Right lobe of liver (tissue), 6 donors: ENCODE measurements at regions not wholly inside any gene's neighbourhood (a gene's known extent, or its start where the extent isn't known, plus 50 kb on each side); places are given as distances from the start of the nearest gene placed in this dataset.

Experiments used
- ATAC-seq, 4 donors: fragments of 200-7000 bp; cut with Tn5 transposase; one replicate each; pipeline ENCODE4 v1.9.1; 2020; ENCODE audit warnings: mild to moderate bottlenecking in 4 of 4, moderate library complexity in 4 of 4
- DNase-seq, 3 donors: peaks; one replicate each; pipeline ENCODE4 v3.0.0-alpha.2; 2020
- H3K27ac ChIP-seq, 3 donors: fragments of 200-600 bp; one replicate each; pipeline ENCODE4 v1.8.0; 2022
- H3K27me3 ChIP-seq, 2 donors: fragments of 200-600 bp; one replicate each; pipeline ENCODE4 v1.8.0; 2022
- H3K36me3 ChIP-seq, 4 donors: fragments of 200-600 bp; sonication (generic) in 1 of 4; one replicate each; pipeline versions ENCODE4 v1.5.1 to v1.8.0; 2017 to 2022; ENCODE audit warnings: control low read depth in 1 of 4
- H3K4me1 ChIP-seq, 4 donors: fragments of 200-600 bp; sonication (generic) in 1 of 4; one replicate each; pipeline versions ENCODE4 v1.5.1 to v1.8.0; 2017 to 2022; ENCODE audit warnings: control low read depth in 1 of 4
- H3K4me3 ChIP-seq, 3 donors: fragments of 200-600 bp; one replicate each; pipeline ENCODE4 v1.8.0; 2022
- H3K9me3 ChIP-seq, 4 donors: fragments of 200-600 bp; sonication (generic) in 1 of 4; one replicate each; pipeline versions ENCODE4 v1.5.1 to v1.8.0; 2017 to 2022; ENCODE audit warnings: control low read depth in 1 of 4
- CTCF ChIP-seq, 4 donors: fragments of 200-600 bp in 3 of 4; fragments of 450-650 bp in 1 of 4; IDR thresholded peaks; one replicate each; pipeline versions ENCODE4 v1.5.1 to v1.8.0; 2016 to 2022; ENCODE audit warnings: antibody characterized with exemption in 4 of 4, mild to moderate bottlenecking in 2 of 4
- POLR2A ChIP-seq: fragments of 450-650 bp; IDR thresholded peaks from one replicate; pipeline ENCODE4 v1.6.1; 2017; ENCODE audit warnings: antibody characterized with exemption, mild to moderate bottlenecking
- WGBS: methylation state at CpG from one replicate; pipeline ENCODE4 v1.1.6; 2018; ENCODE audit warnings: low coverage, low lambda C conversion rate; ENCODE audit not compliant: insufficient coverage; ENCODE audit errors: missing lambda C conversion rate; 5-methylcytosine and 5-hydroxymethylcytosine counted together
- intact Hi-C, 2 donors: fragments of 100-400 bp; cut with DNase I; formaldehyde crosslinking; loops; one replicate each; pipeline versions ENCODE4 v1.11.2 to v1.14.1; 2022
- donor health status: DM: no; HTN: yes; CAD: no.
- donor health status: DM: no; HTN: no; CAD: no.
- donor health status: DM: no; HTN: no; CAD: no.
- donor health status: DM: no; HTN: yes; CAD: no.
- donor health status: DM: no; HTN: yes; CAD: no.

GRCh38 chr13:68369739-68370138 is 1139.6 kb upstream of the PCDH9 start:
- WGBS = 54% methylated on average over 5 of the region's 5 CpGs
- no peak for ATAC-seq
- H3K9me3 ChIP-seq = no peaks in the 10 kb centered on the region
- DNase-seq = no peak
- no peak overlapping the region for H3K4me3 ChIP-seq
- no peaks in the 10 kb centered on the region for H3K27me3 ChIP-seq
- no peaks in the 10 kb centered on the region for H3K4me1 ChIP-seq
- H3K36me3 ChIP-seq = no peaks in the 10 kb centered on the region
- no peak overlapping the region for H3K27ac ChIP-seq
- TF ChIP-seq POLR2A (no peak), CTCF (IDR thresholded peaks at IDR 0.05) (no peak)
- intact Hi-C loops = no loop called here

GRCh38 chr13:68368922-68369321 is 1138.8 kb upstream of the PCDH9 start:
- Histone ChIP-seq H3K27ac (no peak overlapping the region), H3K9me3 (no peaks in the 10 kb centered on the region), H3K27me3 (no peaks in the 10 kb centered on the region), H3K36me3 (no peaks in the 10 kb centered on the region), H3K4me1 (no peaks in the 10 kb centered on the region), H3K4me3 (no peak overlapping the region)
- WGBS = 32% methylated on average over 2 of the region's 2 CpGs
- no peak for TF ChIP-seq CTCF (IDR thresholded peaks at IDR 0.05)
- no peak for TF ChIP-seq POLR2A
- DNase-seq = no peak
- ATAC-seq = no peak
- intact Hi-C loops = no loop called here

DNA sequence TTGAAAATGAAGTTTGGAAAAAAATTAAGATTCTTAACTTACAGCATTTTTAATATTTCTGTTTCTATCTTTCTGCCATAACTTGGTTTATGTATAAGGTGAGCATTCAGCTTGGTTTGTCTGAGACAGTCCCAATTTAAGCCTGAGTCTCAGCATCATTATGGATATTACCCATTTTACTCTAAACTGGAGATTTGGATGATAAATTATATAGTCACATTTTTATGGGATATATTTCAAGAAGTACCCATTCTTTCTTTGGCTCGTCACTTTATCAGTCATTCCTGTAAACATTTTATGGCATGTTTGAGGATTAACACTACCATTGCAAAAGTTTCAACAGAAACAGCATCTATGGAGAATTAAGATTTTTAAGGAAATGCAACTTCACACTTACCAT is 1129.0 kb upstream of the PCDH9 start:
- TF ChIP-seq POLR2A (no peak), CTCF (IDR thresholded peaks at IDR 0.05) (no peak)
- 60% methylated on average over 1 of the region's 1 CpG for WGBS
- ATAC-seq (no peak), DNase-seq (no peak)
- Histone ChIP-seq H3K27ac (no peak overlapping the region), H3K36me3 (no peaks in the 10 kb centered on the region), H3K9me3 (no peaks in the 10 kb centered on the region), H3K27me3 (no peaks in the 10 kb centered on the region), H3K4me1 (no peaks in the 10 kb centered on the region), H3K4me3 (no peak overlapping the region)
- intact Hi-C loops = no loop called here

DNA sequence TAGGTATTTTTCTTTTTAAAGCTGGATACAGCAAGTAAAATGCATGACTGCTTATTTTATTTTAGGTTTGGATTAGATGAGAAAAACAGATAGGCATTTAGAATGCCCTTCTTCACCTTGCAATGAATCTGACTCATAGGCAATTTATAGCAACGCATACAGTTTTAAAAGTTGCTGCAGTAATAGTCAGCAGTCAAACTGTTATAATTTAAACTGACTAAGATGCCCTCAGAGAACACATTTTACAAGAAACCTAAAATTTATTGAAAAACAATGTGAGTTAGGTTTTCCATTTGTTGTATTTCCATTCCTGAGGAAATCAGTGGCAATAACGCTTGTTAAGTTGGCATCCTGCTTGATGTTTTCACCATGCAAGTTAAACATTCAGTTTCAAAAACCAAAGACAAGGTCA is 1128.2 kb upstream of the PCDH9 start:
- ATAC-seq (no peak), DNase-seq (no peak)
- H3K27me3 ChIP-seq = no peaks in the 10 kb centered on the region
- no peak overlapping the region for H3K27ac ChIP-seq
- 53% methylated on average over 2 of the region's 2 CpGs for WGBS
- TF ChIP-seq CTCF (IDR thresholded peaks at IDR 0.05) (no peak), POLR2A (no peak)
- intact Hi-C loops = no loop called here
- no peaks in the 10 kb centered on the region for H3K4me1 ChIP-seq
- no peaks in the 10 kb centered on the region for H3K9me3 ChIP-seq
- H3K36me3 ChIP-seq = no peaks in the 10 kb centered on the region
- H3K4me3 ChIP-seq = no peak overlapping the region

DNA sequence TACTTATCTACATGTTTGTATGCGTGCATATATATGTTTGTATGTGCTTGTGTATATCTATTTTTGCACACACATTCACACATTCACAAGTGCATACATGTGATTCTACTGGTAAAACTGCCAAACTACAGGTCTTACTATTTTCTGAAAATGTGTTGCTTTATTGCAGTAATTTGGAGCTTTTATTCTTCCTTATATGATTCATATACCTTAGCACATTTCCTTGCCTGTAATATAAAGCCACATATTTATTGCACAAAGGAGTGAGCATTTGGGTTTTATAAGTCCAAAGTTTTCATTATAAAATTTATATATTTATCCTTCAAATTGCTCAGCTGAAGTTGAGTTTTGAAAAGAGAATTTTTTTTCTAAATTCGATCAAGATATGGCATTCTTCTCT is 1120.4 kb upstream of the PCDH9 start:
- peaks cover 0 to 3% (median 0%) of the 10 kb centered on the region in 4 donors for H3K9me3 ChIP-seq
- ATAC-seq = no peak
- H3K27me3 ChIP-seq = no peaks in the 10 kb centered on the region
- H3K36me3 ChIP-seq = no peaks in the 10 kb centered on the region
- no peaks in the 10 kb centered on the region for H3K4me1 ChIP-seq
- DNase-seq = no peak
- H3K4me3 ChIP-seq = no peak overlapping the region
- 48% methylated on average over 2 of the region's 2 CpGs for WGBS
- intact Hi-C loops = no loop called here
- no peak overlapping the region for H3K27ac ChIP-seq
- TF ChIP-seq CTCF (IDR thresholded peaks at IDR 0.05) (no peak), POLR2A (no peak)
